ENCODE measurements at regions not wholly inside any gene's neighbourhood (a gene's known extent, or its start where the extent isn't known, plus 50 kb on each side); places are given as distances from the start of the nearest gene placed in this dataset.

DNA sequence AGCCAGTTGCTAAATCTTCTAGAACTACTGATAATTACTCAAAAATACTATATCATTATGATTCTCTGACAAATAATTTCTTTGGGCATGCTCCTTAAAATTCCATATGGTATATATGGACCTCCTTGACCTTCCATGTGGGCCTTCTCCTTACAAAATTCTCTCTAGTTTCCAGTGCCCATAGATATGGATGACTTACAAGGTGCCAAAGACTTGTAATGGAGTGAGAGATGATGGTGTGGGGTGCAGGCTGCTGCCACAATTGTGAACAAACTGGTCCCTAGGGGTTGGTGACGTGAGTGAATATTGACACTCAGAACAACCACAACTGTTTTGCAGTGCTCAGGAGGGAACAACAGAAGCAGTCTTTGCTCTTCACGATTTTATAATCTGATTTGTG lies 378.9 kb downstream of the SNAPC1 start:
- no peak for DNase-seq (ENCODE audit: low read depth in 4 of 4, low spot score in 1 of 4)

DNA sequence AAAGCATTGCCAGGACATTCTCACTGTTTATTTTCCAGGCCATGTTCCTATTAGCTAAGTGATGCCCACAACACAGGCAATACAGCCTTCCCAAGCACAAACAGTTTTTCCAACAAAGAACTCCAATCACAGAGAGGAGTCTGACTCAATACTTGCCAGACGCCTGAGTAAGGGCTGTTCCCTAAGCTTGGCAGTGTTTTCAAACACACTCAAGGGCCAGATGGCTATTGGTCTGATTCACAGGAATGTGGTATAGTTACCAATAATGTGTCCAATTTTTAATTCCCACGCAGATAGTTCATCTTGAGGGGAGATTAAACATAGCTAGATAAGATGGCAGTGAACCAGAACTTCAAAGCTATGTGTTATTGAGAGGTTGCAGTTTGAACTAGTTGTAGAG lies 381.0 kb downstream of the SNAPC1 start:
- no peak for DNase-seq (ENCODE audit: low read depth in 4 of 4, low spot score in 1 of 4)

DNA sequence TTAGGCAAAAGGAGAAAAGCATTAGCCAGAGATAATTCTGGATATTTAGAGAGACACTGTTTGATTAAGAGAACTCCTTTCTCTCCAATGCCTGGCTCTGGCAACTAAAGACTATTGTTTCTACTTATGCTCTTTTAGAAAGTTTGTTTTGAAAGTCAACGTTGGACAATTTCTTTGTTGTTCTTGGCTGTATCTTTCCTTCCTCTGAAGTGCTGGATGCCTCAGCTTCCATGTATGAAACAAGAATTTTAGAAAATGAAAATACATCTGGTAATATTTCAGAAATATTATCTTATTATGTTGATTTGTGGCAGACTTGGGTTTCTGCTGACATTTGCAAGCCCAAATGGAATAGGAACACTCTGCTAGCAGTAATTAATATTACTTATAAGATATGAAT lies 382.6 kb downstream of the SNAPC1 start:
- DNase-seq (ENCODE audit: low read depth in 4 of 4, low spot score in 1 of 4) = no peak

DNA sequence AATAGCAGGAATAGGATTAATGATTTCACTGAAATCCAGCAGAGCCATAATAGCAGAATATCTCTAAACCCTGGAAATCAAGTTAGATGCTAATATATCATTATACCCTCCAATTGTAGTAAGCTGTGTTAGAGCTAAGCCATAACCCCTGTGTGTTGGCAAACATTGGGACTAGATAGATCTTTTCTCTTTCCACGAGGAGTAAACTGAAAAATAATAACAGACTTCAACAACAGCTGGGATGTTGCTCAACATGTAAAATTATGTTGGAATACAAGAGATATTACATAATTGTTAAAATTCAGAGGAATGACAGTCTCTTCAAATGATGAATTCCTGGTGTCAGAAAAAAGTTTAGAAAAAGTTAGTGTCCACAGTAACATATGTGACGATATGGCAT lies 383.8 kb downstream of the SNAPC1 start:
- DNase-seq (ENCODE audit: low read depth in 4 of 4, low spot score in 1 of 4) = no peak

DNA sequence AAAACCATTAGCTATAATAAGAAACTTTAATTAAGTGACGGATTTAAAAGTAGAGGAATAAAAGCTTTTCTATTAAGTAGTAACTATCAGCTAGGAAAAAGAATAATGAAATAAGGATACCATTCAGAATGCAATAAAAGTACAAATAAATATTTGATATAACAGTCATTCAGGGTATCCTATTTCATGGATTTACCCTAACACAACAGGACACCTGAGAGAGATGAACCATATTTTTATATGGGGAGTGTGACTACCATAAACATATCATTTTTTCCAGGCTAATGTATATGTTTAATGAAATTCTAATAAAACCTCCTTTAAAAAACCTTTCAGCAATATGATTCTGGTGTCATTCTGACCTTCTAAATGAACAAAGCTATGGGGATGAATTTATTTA lies 393.8 kb downstream of the SNAPC1 start:
- no peak for DNase-seq (ENCODE audit: low read depth in 4 of 4, low spot score in 1 of 4)

DNA sequence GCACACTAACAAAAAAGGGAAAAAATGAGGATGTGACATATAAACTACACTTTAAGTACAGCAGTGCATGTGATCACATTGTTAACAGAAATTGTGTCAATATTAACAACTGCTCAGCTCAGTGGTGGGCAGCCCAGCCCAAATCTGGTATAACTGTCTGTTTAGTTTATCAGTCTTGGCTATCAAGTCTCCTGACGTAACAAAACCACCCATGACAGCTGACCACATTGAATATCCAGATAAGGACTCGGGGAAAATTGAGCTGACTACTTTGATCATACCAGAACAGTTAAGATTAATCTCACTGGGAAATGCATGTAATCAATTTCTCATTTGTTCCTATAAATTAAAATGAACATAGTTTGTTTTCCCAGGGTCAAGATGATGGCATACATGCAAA lies 396.6 kb downstream of the SNAPC1 start:
- DNase-seq (ENCODE audit: low read depth in 4 of 4, low spot score in 1 of 4) = no peak

DNA sequence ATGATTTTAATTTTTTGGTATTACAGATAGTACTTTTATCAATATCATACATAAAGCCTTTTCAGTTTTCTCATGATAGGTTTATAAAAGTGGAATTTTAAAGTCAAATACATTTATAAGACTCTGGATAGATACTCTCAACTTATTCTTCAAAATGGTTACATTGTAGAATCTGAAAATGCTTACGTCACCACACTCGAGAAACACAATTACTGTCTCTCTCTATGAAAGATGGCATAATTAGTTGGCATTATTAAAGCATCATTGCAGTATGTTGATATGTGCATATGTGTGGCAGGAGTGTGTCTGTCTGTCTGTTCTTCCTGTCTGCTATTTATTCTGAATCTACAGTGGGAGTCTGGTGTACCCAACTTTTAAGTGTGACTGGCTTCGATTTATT lies 397.1 kb downstream of the SNAPC1 start:
- no peak for DNase-seq (ENCODE audit: low read depth in 4 of 4, low spot score in 1 of 4)

DNA sequence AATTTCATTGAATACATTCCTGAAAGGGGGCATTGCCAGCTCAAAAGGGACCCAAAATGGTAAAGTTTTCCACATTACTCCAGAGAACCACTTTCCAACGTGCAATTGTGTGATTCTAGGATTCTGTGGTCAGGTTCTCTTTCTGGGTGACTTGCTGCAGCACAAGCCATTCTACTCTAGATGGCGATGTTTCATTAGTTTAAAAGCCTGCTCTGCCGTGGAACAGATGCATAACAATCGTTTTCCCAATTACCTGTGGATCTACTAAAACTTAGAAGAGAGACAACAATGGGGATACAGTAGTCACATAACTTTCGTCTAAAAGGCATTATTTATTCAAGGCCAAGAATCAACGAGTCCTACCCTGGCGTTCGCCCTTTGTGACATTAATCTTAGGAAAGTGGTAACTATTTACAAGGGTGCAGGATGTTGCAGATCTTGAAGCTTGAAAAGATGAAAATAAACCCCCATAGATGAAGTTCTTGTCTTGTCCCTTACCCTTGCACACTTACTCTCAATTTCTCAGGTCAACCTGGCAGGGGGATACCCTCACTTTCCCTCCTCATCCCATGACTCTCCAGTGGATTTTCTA lies 400.9 kb downstream of the SNAPC1 start:
- no peak for DNase-seq (ENCODE audit: low read depth in 4 of 4, low spot score in 1 of 4)

DNA sequence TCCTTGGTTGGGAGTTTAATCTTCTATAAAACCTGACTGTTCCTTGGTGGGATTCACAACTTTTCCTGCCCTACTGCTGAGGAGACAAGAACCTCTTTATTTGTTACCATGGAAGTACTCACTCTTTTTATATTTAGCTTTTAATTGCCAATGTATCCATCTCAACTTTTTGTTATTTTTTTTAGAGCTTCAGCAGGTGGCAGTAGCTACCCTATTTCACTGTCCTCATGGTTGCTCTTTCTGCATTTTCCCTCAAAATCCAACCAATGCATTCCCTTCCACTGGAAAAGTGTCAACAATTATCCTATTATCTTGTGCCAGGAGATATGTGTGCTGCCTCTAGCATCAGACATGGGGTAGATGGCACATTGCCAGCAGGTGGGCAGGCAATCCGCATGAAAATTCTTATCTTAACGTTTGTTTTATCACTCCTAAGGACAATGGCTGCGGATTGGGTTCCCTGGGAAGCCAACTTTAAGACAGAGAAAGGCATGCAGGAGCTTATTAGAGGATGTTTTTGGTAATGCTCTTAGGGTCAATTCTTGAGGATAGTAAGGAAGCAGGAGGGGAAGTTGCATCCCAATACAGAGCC lies 406.4 kb downstream of the SNAPC1 start:
- no peak for DNase-seq (ENCODE audit: low read depth in 4 of 4, low spot score in 1 of 4)

DNA sequence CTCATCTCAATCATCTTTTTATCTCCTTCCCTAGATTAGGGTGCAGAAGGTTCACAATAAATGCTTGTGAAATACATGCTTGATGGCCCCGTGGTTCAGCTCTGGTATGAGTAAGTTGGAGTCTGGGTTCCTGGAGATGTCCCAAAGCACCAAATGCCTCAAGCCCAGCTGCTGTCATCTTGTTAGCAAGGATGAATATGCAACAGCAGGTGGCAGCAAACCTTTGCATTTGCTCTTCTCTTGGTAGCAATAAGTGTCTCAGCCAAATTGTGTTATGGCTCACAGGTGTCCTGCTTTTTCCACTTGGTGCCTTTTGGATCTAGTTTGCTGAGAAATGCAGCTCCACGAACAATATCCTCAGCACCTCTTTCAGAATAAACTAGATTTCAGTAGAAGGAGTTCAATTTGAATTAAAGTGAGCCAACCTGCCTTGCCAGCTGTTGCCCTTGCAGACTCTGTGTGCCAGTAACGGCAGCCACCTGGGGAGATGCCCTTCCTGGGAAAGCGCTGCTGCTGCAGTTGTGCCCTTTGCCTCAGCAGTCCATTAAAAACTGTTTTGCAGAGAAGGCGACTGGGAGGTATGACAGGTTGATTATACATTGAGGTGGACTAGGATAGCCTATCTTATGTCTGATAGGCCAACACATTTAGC lies 417.3 kb downstream of the SNAPC1 start:
- peak in 1 of 4 experiments; percentile 4 for DNase-seq (ENCODE audit: low read depth in 4 of 4, low spot score in 1 of 4)

DNA sequence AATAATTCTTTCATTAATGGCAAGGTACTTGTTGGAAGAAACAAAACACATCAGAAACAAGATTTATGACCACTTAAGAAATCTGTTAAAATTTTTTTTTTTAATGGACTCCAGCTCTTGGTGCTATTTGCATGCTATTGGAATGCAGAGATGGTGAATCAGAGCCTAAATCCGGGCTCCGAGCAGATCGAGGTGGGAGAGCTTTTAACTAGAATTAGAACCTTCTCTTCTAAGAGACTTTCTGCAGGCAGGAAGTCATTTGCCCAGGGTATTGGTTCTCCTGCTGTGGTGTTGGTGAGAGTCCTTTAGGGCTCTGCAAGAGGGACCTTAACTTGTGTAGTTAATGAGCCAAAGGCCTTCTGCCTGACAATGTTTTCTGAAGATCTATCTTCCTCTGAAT lies 419.4 kb downstream of the SNAPC1 start:
- DNase-seq (ENCODE audit: low read depth in 4 of 4, low spot score in 1 of 4) = no peak

DNA sequence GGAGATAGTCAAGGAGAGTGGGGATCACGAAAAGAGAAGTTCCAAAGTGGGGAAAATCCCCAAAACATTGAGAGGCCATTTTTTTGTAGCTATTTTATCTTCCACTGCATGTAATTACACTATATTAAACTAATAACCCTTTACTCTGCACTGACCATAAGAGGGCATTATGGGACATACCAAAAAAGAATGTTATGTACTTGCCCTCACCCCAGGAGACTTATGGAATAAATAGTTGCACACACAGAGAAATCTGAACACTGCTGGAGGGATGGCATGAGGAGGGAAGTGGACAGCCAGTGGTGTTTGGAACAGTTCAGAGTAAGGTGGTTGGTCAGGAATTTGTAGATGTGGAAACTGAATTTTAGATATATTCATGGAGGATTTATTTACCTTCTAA lies 422.9 kb downstream of the SNAPC1 start:
- DNase-seq (ENCODE audit: low read depth in 4 of 4, low spot score in 1 of 4) = no peak

DNA sequence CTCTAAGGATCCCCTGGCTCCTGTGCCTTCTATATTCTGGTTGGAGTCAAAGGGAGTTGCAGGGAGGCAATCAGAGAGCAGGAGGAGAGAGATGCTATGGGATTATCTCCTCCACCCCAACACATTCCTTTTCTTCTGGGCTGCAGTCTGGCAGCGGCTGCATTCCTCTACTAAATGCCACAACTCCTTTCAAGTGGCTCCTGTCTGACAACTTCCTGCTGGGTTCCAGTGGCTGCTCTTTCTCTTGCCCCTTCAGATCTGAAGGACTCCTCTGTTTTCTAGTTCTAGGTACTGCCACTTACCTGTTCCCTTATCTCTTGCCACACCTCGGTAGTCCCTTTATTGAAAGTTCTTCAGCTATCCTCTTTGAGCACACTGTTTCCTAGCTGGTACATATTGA lies 425.0 kb downstream of the SNAPC1 start:
- no peak for DNase-seq (ENCODE audit: low read depth in 4 of 4, low spot score in 1 of 4)

DNA sequence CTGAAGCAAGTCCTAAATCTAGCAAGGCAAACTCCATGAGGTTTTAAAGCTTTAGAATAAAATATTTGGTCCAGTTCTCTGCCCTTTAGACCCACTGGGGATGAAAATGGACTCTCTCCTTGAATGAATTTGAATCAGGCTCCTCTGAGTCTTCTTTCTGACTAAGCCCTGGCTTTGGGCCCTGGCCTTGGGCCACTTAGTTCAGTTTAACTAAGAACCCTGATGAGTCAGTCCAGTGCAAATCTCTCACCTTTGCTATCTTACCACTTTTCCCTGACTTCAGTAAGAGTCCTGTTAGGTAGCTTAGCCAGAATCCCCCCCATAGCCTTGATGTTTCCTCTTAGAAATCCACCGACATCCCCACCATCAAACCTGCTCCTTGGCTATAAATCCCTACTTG lies 427.5 kb downstream of the SNAPC1 start:
- DNase-seq (ENCODE audit: low read depth in 4 of 4, low spot score in 1 of 4) = no peak

DNA sequence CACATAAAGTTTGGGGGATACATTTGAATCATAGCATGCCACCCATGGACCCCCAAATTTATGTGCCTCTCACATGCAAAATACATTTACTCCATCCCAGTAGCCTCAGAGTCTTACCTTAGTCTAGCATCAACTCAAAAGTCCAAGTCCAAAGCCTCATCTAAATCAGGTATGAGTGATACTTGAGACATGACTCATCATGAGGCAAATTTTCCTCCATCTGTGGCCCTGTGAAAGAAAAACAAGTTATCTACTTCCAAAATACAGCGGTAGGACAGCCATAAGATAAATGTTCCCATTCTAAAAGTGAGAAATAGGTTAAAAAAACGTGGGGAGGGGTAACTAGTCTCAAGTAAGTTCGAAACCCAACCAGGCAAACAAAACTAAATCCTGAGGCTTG lies 444.2 kb downstream of the SNAPC1 start:
- DNase-seq (ENCODE audit: low read depth in 4 of 4, low spot score in 1 of 4) = no peak

DNA sequence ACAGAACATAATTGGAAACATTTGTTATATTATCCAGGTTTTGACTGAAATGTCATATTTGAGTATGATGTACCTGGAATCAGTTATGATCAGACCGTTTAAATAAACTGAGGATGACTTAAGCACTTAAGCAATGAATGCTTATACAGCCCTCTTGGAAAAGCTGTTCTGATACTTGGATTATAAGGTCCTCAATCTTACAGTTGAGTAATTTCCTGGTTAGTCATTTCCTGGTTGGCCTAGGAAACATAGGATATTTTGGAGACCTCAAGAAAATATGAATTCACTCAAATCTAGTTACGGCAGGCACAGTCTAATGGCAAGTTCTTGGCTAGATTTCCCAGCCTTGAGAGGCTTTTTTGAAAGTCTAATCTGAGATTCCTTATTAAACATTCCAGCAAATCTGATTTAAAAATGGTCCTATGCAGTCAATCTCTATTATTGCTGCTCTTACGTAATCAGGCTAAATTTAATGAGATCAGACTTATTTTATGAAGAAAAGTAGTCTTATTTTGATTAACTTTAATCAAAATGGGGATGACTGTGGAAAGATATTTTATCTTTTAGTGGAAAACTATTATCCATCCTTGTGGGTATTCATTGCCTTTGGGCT lies 447.2 kb downstream of the SNAPC1 start:
- no peak for DNase-seq (ENCODE audit: low read depth in 4 of 4, low spot score in 1 of 4)

DNA sequence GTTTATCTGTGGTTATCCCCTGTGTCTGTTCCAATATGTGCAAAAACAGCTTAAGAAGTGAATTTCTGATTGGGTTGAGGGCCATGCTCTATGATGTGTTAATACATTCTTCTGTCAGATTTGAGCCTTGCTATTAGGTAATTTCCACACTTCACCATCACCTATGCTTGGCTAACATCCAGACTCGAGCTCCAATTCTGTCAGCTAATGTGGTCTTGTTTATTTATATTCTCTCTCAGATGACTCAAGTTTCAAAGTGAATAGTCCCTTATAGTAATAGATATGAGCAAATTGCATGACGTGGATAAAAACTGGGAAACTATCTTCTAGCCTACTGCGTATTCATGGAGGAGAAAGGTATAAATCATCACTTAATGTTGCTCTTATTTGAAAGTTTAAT lies 451.3 kb downstream of the SNAPC1 start:
- no peak for DNase-seq (ENCODE audit: low read depth in 4 of 4, low spot score in 1 of 4)

DNA sequence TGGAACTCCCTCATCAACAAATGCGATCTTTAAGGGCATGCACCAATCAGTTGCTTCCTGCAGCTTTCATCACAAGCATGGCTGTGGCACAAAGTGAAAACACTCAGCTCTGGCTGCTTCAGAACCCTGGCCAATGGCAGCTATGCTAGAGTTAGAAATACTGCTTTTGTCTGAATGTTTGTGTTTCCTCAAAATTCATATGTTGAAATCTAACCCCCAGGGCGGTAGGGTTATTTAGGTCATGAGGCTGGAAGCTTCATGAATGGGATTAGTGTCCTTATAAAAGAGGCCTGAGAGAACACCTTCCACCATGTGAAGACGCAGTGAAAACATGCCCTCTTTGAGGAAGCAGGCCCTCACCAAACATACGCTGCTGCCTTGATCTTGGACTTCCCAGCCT lies 453.9 kb downstream of the SNAPC1 start:
- DNase-seq (ENCODE audit: low read depth in 4 of 4, low spot score in 1 of 4) = no peak

DNA sequence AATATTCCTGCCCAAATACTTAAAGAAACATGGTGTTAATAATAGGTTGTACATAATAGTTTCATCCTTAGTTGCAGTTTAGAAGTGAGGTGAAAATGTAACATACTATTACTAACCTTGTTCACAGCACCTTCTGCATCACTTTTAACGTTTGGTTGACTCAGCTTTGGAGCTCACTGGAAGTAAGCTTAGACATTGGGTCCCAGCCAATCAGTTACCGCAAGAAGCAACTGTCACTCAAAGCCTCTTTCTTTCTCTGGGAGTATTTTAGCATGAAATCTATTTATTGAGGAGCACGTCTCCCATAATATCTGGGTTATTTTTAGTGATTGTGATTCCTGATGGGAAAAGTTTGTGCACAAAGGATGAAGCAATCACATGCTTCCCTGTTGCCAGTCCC lies 472.6 kb downstream of the SNAPC1 start:
- DNase-seq (ENCODE audit: low read depth in 4 of 4, low spot score in 1 of 4) = no peak

DNA sequence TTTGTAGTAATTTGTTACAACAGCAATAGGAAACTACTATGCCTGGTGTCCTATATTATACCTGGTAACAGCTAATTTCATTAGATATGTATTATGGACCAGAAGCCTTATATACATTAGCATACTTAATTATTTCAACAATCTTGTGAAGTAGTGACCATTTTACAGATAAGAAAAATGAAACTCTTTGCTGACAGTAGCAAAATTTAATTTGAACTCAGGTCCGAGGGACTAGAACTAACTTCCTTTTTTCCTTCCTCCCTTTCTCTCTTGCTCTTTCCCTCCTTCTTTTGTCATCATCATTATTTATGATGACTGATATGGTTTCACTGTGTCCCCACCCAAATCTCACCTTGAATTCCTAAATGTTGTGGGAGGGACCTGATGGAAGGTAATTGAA lies 482.0 kb downstream of the SNAPC1 start:
- no peak for DNase-seq (ENCODE audit: low read depth in 4 of 4, low spot score in 1 of 4)

DNA sequence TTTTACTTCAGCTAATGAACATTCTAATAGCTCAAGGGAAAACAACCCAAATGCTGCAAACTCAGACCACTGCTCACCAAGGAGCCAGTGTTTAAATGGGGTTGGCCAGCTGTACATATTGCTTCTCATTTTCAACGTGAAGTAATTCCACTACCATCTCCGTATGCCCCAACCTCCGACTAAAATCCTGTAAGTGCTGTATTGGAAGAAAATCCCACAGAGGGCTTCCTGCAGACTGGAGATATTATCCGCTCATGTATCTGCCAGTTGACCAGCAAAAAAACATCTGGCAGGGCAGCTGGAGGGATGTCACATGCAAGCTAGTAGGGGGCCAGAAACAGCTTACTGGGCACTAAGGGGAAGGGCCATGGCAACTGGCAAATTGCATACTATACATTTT lies 485.0 kb downstream of the SNAPC1 start:
- no peak for DNase-seq (ENCODE audit: low read depth in 4 of 4, low spot score in 1 of 4)

DNA sequence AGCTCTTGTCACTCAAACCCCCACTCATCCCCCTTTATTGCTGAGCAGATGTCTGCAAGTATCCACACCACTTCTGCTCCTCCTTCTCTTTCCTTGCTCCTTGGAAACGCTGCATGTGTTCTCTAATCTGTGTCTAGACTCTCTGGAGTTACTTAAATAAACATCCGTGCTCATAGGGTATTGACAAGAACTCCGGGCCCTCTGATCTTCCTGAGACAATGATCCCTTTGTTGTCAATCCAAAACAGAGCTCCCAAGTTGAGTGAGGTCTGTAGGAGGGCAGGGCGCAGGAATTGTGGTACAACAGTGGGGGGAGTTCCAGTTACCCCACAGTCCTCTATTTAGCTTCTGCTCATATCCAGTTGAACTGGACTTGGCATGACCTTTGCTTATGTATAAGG lies 489.0 kb downstream of the SNAPC1 start:
- no peak for DNase-seq (ENCODE audit: low read depth in 4 of 4, low spot score in 1 of 4)

DNA sequence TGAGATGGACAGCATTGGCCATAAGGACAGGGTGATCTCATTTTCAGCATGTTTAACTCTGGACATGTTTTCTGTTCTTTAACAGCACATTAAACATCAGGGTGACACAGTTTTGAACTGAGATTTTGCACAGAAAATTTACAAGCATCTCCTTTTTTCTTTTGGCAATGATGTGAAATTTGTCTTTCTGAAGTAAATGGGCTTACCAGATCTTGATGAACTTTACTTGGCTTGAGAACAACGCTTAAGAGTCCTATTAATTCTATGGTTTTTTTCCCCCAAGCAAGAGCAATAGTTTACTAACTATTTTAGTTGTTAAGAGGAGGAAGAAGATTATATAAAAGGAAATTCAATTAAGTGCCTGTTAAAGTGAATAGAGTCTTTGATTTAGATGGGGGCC lies 491.0 kb downstream of the SNAPC1 start:
- no peak for DNase-seq (ENCODE audit: low read depth in 4 of 4, low spot score in 1 of 4)
